CD4-positive, alpha-beta memory T cell (primary cell): ENCODE measurements at regions not wholly inside any gene's neighbourhood (a gene's known extent, or its start where the extent isn't known, plus 50 kb on each side); places are given as distances from the start of the nearest gene placed in this dataset.

Experiments
- CTCF ChIA-PET: fragments of 350-600 bp; sonication (Branson Sonifier 250); formaldehyde crosslinking; loops from one replicate; lab custom pipeline; 2021; ENCODE audit warnings: inconsistent platforms; ENCODE audit not compliant: partially characterized antibody; lab: Charles Lee
- POLR2A ChIA-PET: fragments of 350-600 bp; sonication (Branson Sonifier 250); formaldehyde crosslinking; loops from one replicate; lab custom pipeline; 2021; ENCODE audit not compliant: partially characterized antibody; lab: Charles Lee
- DNase-seq, 5 donors: peaks; one replicate each; pipeline versions ENCODE4 v3.0.0 to v3.0.0-alpha.2; 2020 to 2022; ENCODE audit warnings: mixed read lengths in 1 of 5
- H3K27ac ChIP-seq: one replicate; pipeline ENCODE4 v1.7.0; 2013; ENCODE audit warnings: low read depth, low read length
- H3K27me3 ChIP-seq: 2 replicates; pipeline ENCODE4 v1.7.0; 2013; ENCODE audit warnings: mild to moderate bottlenecking, low read length, moderate library complexity; ENCODE audit not compliant: insufficient read depth
- H3K36me3 ChIP-seq: 2 replicates; pipeline ENCODE4 v1.7.0; 2013; ENCODE audit warnings: mild to moderate bottlenecking, low read length, moderate library complexity; ENCODE audit not compliant: insufficient read depth
- H3K4me1 ChIP-seq: 2 replicates; pipeline ENCODE4 v1.7.0; 2013; ENCODE audit warnings: mild to moderate bottlenecking, low read length, moderate library complexity; ENCODE audit not compliant: insufficient read depth
- H3K4me3 ChIP-seq, 2 donors: one replicate each; pipeline ENCODE4 v1.7.0; 2013; ENCODE audit warnings: low read length in 2 of 2, mild to moderate bottlenecking in 1 of 2
- H3K9me3 ChIP-seq, 2 donors: one replicate each; pipeline ENCODE4 v1.7.0; 2013; ENCODE audit warnings: low read length in 2 of 2, control low read depth in 1 of 2; ENCODE audit not compliant: control insufficient read depth in 1 of 2
- H3K27ac Mint-ChIP-seq, 7 donors: one replicate each; pipeline ENCODE4 v1.8.0; 2020 to 2021; ENCODE audit warnings: mixed read lengths in 7 of 7, mild to moderate bottlenecking in 6 of 7, inconsistent platforms in 3 of 7, moderate library complexity in 3 of 7
- H3K27me3 Mint-ChIP-seq, 2 donors: one replicate each; pipeline ENCODE4 v1.8.0; 2020 to 2021; ENCODE audit warnings: mixed read lengths in 2 of 2
- H3K36me3 Mint-ChIP-seq, 2 donors: one replicate each; pipeline ENCODE4 v1.8.0; 2020 to 2021; ENCODE audit warnings: mixed read lengths in 2 of 2, inconsistent platforms in 1 of 2, mild to moderate bottlenecking in 1 of 2
- H3K4me1 Mint-ChIP-seq, 4 donors: one replicate each; pipeline ENCODE4 v1.8.0; 2020 to 2021; ENCODE audit warnings: mixed read lengths in 4 of 4, mild to moderate bottlenecking in 1 of 4
- H3K4me3 Mint-ChIP-seq, 8 donors: one replicate each; pipeline ENCODE4 v1.8.0; 2020 to 2021; ENCODE audit warnings: mixed read lengths in 8 of 8, mild to moderate bottlenecking in 7 of 8, moderate library complexity in 6 of 8, inconsistent platforms in 3 of 8
- H3K9me3 Mint-ChIP-seq, 8 donors: one replicate each; pipeline ENCODE4 v1.8.0; 2020 to 2021; ENCODE audit warnings: mixed read lengths in 8 of 8, mild to moderate bottlenecking in 5 of 8, inconsistent platforms in 3 of 8, moderate library complexity in 1 of 8
- intact Hi-C: fragments of 100-400 bp; cut with micrococcal nuclease; formaldehyde crosslinking; loops from one replicate; pipeline ENCODE4 v1.15.1; 2023

DNA sequence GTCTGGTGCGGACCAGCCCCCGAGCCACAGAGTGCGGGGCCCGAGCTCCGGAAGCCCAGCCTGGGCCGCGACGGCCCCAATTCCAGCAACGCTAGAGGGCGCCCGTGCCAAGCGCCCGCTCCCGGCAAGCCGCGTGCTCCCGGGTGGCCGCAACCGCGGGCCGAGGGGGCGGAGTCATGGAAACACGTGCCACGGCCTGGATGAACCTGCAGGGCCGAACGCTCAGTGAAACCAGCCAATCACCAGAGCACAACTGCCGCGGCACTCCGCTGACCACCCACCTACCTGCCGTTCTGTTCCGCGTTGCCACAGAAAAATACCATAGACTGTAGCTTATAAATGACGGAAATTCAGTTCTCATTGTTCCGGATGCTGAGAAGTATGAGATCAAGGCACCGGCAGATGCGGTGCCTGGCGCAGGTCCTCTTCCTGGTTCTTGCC, 85.7 kb upstream of the FOXC1 start:
- peak overlapping the region; percentile 78 to 93 (median 85) for H3K27ac Mint-ChIP-seq
- peak overlapping the region in 1 of 2 donors; percentile 20 for H3K4me3 ChIP-seq

DNA sequence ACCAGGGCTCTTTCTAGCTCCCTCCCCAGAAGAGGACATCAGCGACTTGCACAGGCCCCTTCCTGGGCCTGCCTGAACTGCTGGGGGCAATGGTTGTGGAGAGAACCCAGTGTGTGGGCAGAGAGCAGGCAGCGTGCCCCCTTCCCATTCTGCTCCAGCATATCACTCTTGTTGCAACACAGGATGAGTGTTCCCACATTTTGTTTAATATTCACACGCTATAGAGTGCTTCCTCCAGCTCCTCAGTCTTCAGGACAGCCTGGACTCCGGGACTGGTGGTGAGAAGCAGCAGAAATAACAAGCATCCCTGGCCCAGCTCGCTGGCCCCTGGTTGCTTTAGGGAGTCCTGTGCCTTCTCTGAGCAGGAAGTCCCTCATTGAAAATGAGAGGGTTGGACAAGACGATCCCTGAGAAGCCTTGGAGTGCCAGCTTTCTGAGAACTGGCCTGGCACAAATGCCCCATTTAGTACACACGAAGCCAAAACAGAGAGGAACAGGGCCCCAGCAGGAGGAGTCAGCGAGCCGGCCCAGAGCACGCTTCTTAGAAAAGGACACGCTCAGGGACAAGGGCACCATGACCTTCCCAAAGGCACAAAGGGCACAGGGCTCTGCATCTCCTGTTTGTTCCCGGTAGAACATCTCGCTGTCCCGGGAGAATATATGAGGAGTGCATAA, 84.2 kb upstream of the FOXC1 start:
- H3K9me3 Mint-ChIP-seq: peaks cover 0 to 3% (median 0%) of the 10 kb centered on the region in 8 donors
- POLR2A ChIA-PET: interaction anchor here (0.9 to 7.3 kb wide), 3 partner anchors 11 to 26 kb away, joined by 4 to 139 read pairs (median 8); no protein-coding TSS in a partner anchor
- H3K4me1 Mint-ChIP-seq: peaks cover 39 to 70% (median 62%) of the 10 kb centered on the region in 4 donors
- H3K27ac ChIP-seq: no peak overlapping the region
- H3K36me3 Mint-ChIP-seq: no peaks in the 10 kb centered on the region
- CTCF ChIA-PET: interaction anchor here (0.6 to 20.1 kb wide), 10 partner anchors 11 to 1240 kb away, joined by 3 to 688 read pairs (median 10); partner anchors contain the start of gene WRNIP1
- intact Hi-C loops: loop anchor here (2.0 kb wide), 1 partner anchor 71 kb away; no protein-coding TSS in a partner anchor
- peak overlapping the region in 5 of 7 donors; percentile 60 to 89 (median 70) for H3K27ac Mint-ChIP-seq
- DNase-seq: no peak
- H3K4me1 ChIP-seq: peaks cover 65% of the 10 kb centered on the region
- no peaks in the 10 kb centered on the region for H3K36me3 ChIP-seq
- H3K27me3 Mint-ChIP-seq: peaks cover 7 to 8% of the 10 kb centered on the region in 2 donors
- no peaks in the 10 kb centered on the region for H3K27me3 ChIP-seq
- H3K9me3 ChIP-seq: no peaks in the 10 kb centered on the region
- peak overlapping the region in 2 of 8 donors; percentile 15 to 22 for H3K4me3 Mint-ChIP-seq
- H3K4me3 ChIP-seq: no peak overlapping the region

More for the DNA sequence above, 85.7 kb upstream of the FOXC1 start:
- Histone ChIP-seq H3K36me3 (no peaks in the 10 kb centered on the region), H3K4me1 (peaks cover 51% of the 10 kb centered on the region), H3K27me3 (no peaks in the 10 kb centered on the region), H3K9me3 (no peaks in the 10 kb centered on the region), H3K27ac (peak overlapping the region; percentile 36)
- intact Hi-C loops: loop anchor here (1.0 to 2.0 kb wide), 2 partner anchors 31 to 73 kb away; no protein-coding TSS in a partner anchor
- peaks cover 27 to 55% (median 49%) of the 10 kb centered on the region in 4 donors for H3K4me1 Mint-ChIP-seq
- H3K4me3 Mint-ChIP-seq: peak overlapping the region; percentile 75 to 83 (median 80)
- POLR2A ChIA-PET: interaction anchor here (0.7 to 7.3 kb wide), 10 partner anchors 9 to 1478 kb away, joined by 3 to 139 read pairs (median 6); no protein-coding TSS in a partner anchor
- DNase-seq: peak; percentile 75 to 83 (median 77)
- CTCF ChIA-PET: interaction anchor here (0.7 to 20.1 kb wide), 28 partner anchors 8 to 1727 kb away, joined by 3 to 688 read pairs (median 4); partner anchors contain the start of gene WRNIP1
- peaks cover 0 to 3% of the 10 kb centered on the region in 2 donors for H3K36me3 Mint-ChIP-seq
- peaks cover 0 to 5% (median 1%) of the 10 kb centered on the region in 8 donors for H3K9me3 Mint-ChIP-seq
- peaks cover 10% of the 10 kb centered on the region in 2 donors for H3K27me3 Mint-ChIP-seq

DNA sequence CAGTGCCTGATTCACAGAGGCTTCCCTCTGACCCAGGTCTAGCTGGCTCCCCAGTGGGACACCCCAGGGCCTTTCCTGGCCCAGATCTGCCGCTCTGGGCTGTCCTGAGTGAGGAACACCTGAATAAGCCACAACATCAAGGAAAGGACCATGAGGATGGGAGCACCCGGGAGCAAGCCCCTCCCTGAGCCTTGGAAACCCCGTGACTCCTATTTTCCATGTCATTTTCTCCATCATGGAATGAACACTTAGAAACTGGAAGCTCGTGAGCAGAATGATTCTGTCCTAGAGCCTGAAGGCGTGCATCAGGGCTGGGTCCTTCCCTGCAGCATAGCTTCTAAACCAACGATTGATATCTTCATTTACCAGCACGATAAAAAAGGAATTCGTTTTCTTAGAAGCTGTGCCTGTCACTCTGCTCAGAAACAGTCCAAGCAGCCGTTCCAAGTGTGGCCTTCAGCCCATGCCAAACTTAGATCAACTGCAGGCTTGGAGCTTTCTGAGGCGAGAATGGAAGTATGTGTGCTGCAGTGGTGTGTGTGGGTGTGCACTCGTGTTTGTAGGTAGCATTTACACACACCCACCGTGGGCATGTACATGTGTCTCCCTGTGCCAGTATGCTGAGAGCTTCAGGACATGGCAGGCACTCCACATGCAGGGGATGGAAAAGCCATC, 83.2 kb upstream of the FOXC1 start:
- peak overlapping the region; percentile 70 to 91 (median 87) for H3K27ac Mint-ChIP-seq
- H3K9me3 ChIP-seq: no peaks in the 10 kb centered on the region
- H3K27ac ChIP-seq: no peak overlapping the region
- ChIA-PET CTCF (interaction anchor here (1.2 to 20.1 kb wide), 3 partner anchors 10 to 70 kb away, joined by 4 to 688 read pairs (median 59); no protein-coding TSS in a partner anchor), POLR2A (interaction anchor here (0.5 to 7.3 kb wide), 6 partner anchors 9 to 816 kb away, joined by 3 to 139 read pairs (median 7); no protein-coding TSS in a partner anchor)
- H3K27me3 ChIP-seq: no peaks in the 10 kb centered on the region
- H3K4me3 Mint-ChIP-seq: peak overlapping the region in 7 of 8 donors; percentile 45 to 80 (median 72)
- H3K9me3 Mint-ChIP-seq: peaks cover 0 to 3% (median 0%) of the 10 kb centered on the region in 8 donors
- intact Hi-C loops: no loop called here
- H3K4me1 ChIP-seq: peaks cover 75% of the 10 kb centered on the region
- DNase-seq: peak in 1 of 5 donors; percentile 4
- H3K36me3 Mint-ChIP-seq: no peaks in the 10 kb centered on the region
- peaks cover 5 to 7% of the 10 kb centered on the region in 2 donors for H3K27me3 Mint-ChIP-seq
- peaks cover 41 to 75% (median 65%) of the 10 kb centered on the region in 4 donors for H3K4me1 Mint-ChIP-seq
- H3K4me3 ChIP-seq: peak overlapping the region in 1 of 2 donors; percentile 15
- H3K36me3 ChIP-seq: no peaks in the 10 kb centered on the region

DNA sequence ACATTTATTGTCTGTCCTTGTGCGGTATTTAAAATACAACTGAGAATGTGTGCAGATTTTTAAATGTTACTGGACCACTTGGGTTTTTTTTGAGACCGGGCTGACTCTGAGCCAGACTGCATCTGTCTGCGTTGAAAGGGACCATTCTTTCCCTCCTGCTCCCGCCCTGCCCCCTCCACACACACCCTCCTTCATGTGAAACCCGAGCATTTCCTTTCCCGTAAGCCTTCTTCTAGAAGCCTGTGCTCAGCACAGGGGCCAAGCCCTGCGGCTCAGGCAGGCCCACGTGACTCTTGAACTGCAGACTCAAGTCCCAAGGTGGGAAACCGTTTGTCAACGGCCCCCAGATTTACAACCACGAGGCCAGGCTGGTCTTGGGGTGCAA, 82.7 kb upstream of the FOXC1 start:
- H3K27ac Mint-ChIP-seq: peak overlapping the region; percentile 70 to 91 (median 87)
- H3K4me3 ChIP-seq: peak overlapping the region in 1 of 2 donors; percentile 15
- peaks cover 41 to 75% (median 65%) of the 10 kb centered on the region in 4 donors for H3K4me1 Mint-ChIP-seq
- no peaks in the 10 kb centered on the region for H3K9me3 ChIP-seq
- H3K27ac ChIP-seq: no peak overlapping the region
- no peaks in the 10 kb centered on the region for H3K36me3 ChIP-seq
- H3K27me3 ChIP-seq: no peaks in the 10 kb centered on the region
- DNase-seq: peak; percentile 22 to 57 (median 36)
- H3K36me3 Mint-ChIP-seq: no peaks in the 10 kb centered on the region
- H3K9me3 Mint-ChIP-seq: peaks cover 0 to 3% (median 0%) of the 10 kb centered on the region in 8 donors
- peak overlapping the region in 7 of 8 donors; percentile 45 to 80 (median 72) for H3K4me3 Mint-ChIP-seq
- CTCF ChIA-PET: interaction anchor here (1.2 to 20.1 kb wide), 3 partner anchors 10 to 69 kb away, joined by 4 to 688 read pairs (median 59); no protein-coding TSS in a partner anchor
- H3K4me1 ChIP-seq: peaks cover 78% of the 10 kb centered on the region
- POLR2A ChIA-PET: interaction anchor here (1.3 to 7.3 kb wide), 4 partner anchors 8 to 24 kb away, joined by 4 to 139 read pairs (median 8); no protein-coding TSS in a partner anchor
- H3K27me3 Mint-ChIP-seq: peaks cover 0 to 2% of the 10 kb centered on the region in 2 donors
- intact Hi-C loops: no loop called here

DNA sequence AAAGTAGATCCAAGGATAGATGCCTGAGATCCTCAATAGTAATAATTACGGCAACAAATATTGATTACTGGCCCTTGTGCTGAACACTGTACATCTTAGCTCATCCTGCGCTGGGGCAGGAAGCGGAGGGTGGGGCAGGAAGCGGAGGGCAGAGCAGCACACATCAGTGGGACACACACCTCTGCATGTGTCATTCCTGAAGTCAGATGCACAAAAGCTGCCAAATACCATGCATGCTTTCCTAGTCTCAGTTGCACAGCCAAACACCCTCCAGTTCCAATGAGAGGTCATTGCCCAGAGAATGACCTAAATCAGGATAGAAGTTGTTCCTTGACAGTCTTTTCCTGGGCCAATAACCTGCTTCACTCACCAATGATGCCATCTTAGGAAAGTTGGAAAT, 74.4 kb upstream of the FOXC1 start:
- ChIA-PET CTCF (interaction anchor here (1.1 to 5.0 kb wide), 5 partner anchors 10 to 1099 kb away, joined by 3 to 59 read pairs (median 8); no protein-coding TSS in a partner anchor), POLR2A (interaction anchor here (0.8 to 1.4 kb wide), 6 partner anchors 9 to 20 kb away, joined by 3 to 9 read pairs (median 7); no protein-coding TSS in a partner anchor)
- Mint-ChIP-seq H3K36me3 (peaks cover 0 to 3% of the 10 kb centered on the region in 2 donors), H3K4me3 (peak overlapping the region in 7 of 8 donors; percentile 50 to 83 (median 76)), H3K27me3 (no peaks in the 10 kb centered on the region), H3K4me1 (peaks cover 16 to 25% (median 18%) of the 10 kb centered on the region in 4 donors), H3K27ac (peak overlapping the region; percentile 28 to 92 (median 66)), H3K9me3 (no peaks in the 10 kb centered on the region)
- intact Hi-C loops: no loop called here
- peaks cover 49% of the 10 kb centered on the region for H3K4me1 ChIP-seq
- H3K4me3 ChIP-seq: no peak overlapping the region
- no peaks in the 10 kb centered on the region for H3K9me3 ChIP-seq
- peak; percentile 25 to 59 (median 44) for DNase-seq
- no peaks in the 10 kb centered on the region for H3K36me3 ChIP-seq
- H3K27ac ChIP-seq: peak overlapping the region; percentile 19
- H3K27me3 ChIP-seq: no peaks in the 10 kb centered on the region

GRCh38 chr6:1536526-1537429, 72.9 kb upstream of the FOXC1 start:
- peak overlapping the region in 5 of 8 donors; percentile 1 to 70 (median 13) for H3K4me3 Mint-ChIP-seq
- peaks cover 0 to 6% of the 10 kb centered on the region in 2 donors for H3K36me3 Mint-ChIP-seq
- no peaks in the 10 kb centered on the region for H3K9me3 Mint-ChIP-seq
- H3K27me3 Mint-ChIP-seq: no peaks in the 10 kb centered on the region
- Histone ChIP-seq H3K9me3 (no peaks in the 10 kb centered on the region), H3K27me3 (no peaks in the 10 kb centered on the region), H3K4me1 (peaks cover 35% of the 10 kb centered on the region), H3K36me3 (no peaks in the 10 kb centered on the region), H3K27ac (peak overlapping the region; percentile 30), H3K4me3 (no peak overlapping the region)
- no peak for DNase-seq
- peak overlapping the region; percentile 46 to 89 (median 57) for H3K27ac Mint-ChIP-seq
- CTCF ChIA-PET: interaction anchor here (1.8 to 5.0 kb wide), 2 partner anchors 11 to 18 kb away, joined by 5 to 59 read pairs; no protein-coding TSS in a partner anchor
- POLR2A ChIA-PET: interaction anchor here (0.7 to 1.5 kb wide), 5 partner anchors 10 to 19 kb away, joined by 3 to 8 read pairs (median 6); no protein-coding TSS in a partner anchor
- H3K4me1 Mint-ChIP-seq: peaks cover 10 to 20% (median 12%) of the 10 kb centered on the region in 4 donors
- intact Hi-C loops: no loop called here
